SK-N-SH (cell line): ENCODE measurements at regions not wholly inside any gene's neighbourhood (a gene's known extent, or its start where the extent isn't known, plus 50 kb on each side); places are given as distances from the start of the nearest gene placed in this dataset.

Experiments
- CTCF ChIA-PET: fragments of 300-600, 350-600 bp; formaldehyde crosslinking; extraction: SDS; loops from one replicate; lab custom pipeline; 2021; lab: Yijun Ruan, JAX
- POLR2A ChIA-PET: fragments of 350-600 bp; sonication (Branson Sonifier 250); formaldehyde crosslinking; extraction: SDS; loops from one replicate; lab custom pipeline; 2020; ENCODE audit warnings: antibody characterized with exemption, inconsistent platforms; lab: Yijun Ruan, JAX
- DNase-seq: peaks from one replicate; pipeline ENCODE4 v3.0.0; 2012
- H2AFZ ChIP-seq: fragments of 200-600 bp; sonication (generic); 2 replicates; pipeline ENCODE4 v1.8.1; 2016; ENCODE audit warnings: antibody characterized with exemption, mild to moderate bottlenecking, low read depth
- H3F3A ChIP-seq: fragments of 200-600 bp; sonication (generic); replicated peaks from 2 replicates; pipeline ENCODE3; 2016; ENCODE audit warnings: antibody characterized with exemption, mild to moderate bottlenecking; ENCODE audit not compliant: insufficient read depth
- H3K27ac ChIP-seq, 2 experiments: fragments of 200-500 bp in 1 of 2; fragments of 200-600 bp in 1 of 2; sonication (Bioruptor generic) in 1 of 2; sonication (generic), shearing (Covaris generic) in 1 of 2; 2 replicates each; pipeline versions ENCODE4 v1.5.1 to v1.6.1; 2014 to 2016; ENCODE audit warnings: low read depth in 2 of 2, inconsistent platforms in 1 of 2, low read length in 1 of 2, mild to moderate bottlenecking in 1 of 2, mixed read lengths in 1 of 2
- H3K27me3 ChIP-seq: fragments of 200-600 bp; sonication (generic), shearing (Covaris generic); 2 replicates; pipeline ENCODE4 v1.6.1; 2016; ENCODE audit warnings: mixed run types; ENCODE audit not compliant: insufficient read depth
- H3K36me3 ChIP-seq, 2 experiments: fragments of 200-500 bp in 1 of 2; fragments of 200-600 bp in 1 of 2; sonication (Bioruptor generic) in 1 of 2; sonication (generic) in 1 of 2; replicated peaks in 1 of 2; 2 replicates each; pipeline versions ENCODE3 to v1.5.1; 2014 to 2016; ENCODE audit warnings: low read length in 1 of 2, mild to moderate bottlenecking in 1 of 2; ENCODE audit not compliant: insufficient read depth in 2 of 2, control insufficient read depth in 1 of 2
- H3K4me1 ChIP-seq, 2 experiments: fragments of 200-500 bp in 1 of 2; fragments of 200-600 bp in 1 of 2; sonication (Bioruptor generic) in 1 of 2; sonication (generic), shearing (Covaris generic) in 1 of 2; 2 replicates each; pipeline versions ENCODE4 v1.5.1 to v1.6.1; 2014 to 2016; ENCODE audit warnings: low read depth in 1 of 2, low read length in 1 of 2, mixed run types in 1 of 2; ENCODE audit not compliant: insufficient read depth in 2 of 2, control insufficient read depth in 1 of 2
- H3K4me2 ChIP-seq: fragments of 200-600 bp; sonication (generic), shearing (Covaris generic); 2 replicates; pipeline ENCODE4 v1.6.1; 2017; ENCODE audit warnings: mixed run types
- H3K4me3 ChIP-seq, 2 experiments: fragments of 200-500 bp in 1 of 2; fragments of 200-600 bp in 1 of 2; sonication (Bioruptor generic) in 1 of 2; sonication (generic), shearing (Covaris generic) in 1 of 2; 2 replicates each; pipeline versions ENCODE4 v1.5.1 to v1.8.1; 2014 to 2016; ENCODE audit warnings: low read depth in 2 of 2, inconsistent platforms in 1 of 2, low read length in 1 of 2, mild to moderate bottlenecking in 1 of 2, mixed read lengths in 1 of 2, moderate library complexity in 1 of 2
- H3K79me2 ChIP-seq: fragments of 200-600 bp; sonication (generic); 2 replicates; pipeline ENCODE4 v1.8.1; 2017; ENCODE audit warnings: mild to moderate bottlenecking; ENCODE audit not compliant: insufficient read depth
- H3K9ac ChIP-seq: fragments of 200-600 bp; sonication (generic); 2 replicates; pipeline ENCODE4 v1.6.1; 2017; ENCODE audit warnings: mixed run types
- H3K9me2 ChIP-seq: fragments of 200-600 bp; sonication (generic); 2 replicates; pipeline ENCODE4 v1.6.1; 2017; ENCODE audit warnings: mixed run types
- H3K9me3 ChIP-seq: fragments of 200-600 bp; sonication (generic); 2 replicates; pipeline ENCODE4 v1.6.1; 2017; ENCODE audit warnings: mixed run types, mild to moderate bottlenecking, moderate library complexity
- H4K20me1 ChIP-seq: fragments of 200-600 bp; sonication (generic); 2 replicates; pipeline ENCODE4 v1.6.1; 2017; ENCODE audit warnings: mild to moderate bottlenecking, mixed run types; ENCODE audit not compliant: insufficient read depth
- ELF1 ChIP-seq: IDR thresholded peaks from 2 replicates; pipeline ENCODE4 v1.4.0; 2012
- FOXJ3 ChIP-seq: sonication (generic); formaldehyde crosslinking; IDR thresholded peaks from 2 replicates; pipeline ENCODE4 v1.5.1; 2020; ENCODE audit warnings: mild to moderate bottlenecking, missing genetic modification reagents
- FOXM1 ChIP-seq: IDR thresholded peaks from 2 replicates; pipeline ENCODE4 v1.4.0; 2012; ENCODE audit warnings: low read depth, mild to moderate bottlenecking
- IRF3 ChIP-seq: fragments of 150-350 bp; IDR thresholded peaks from 2 replicates; pipeline ENCODE4 v1.6.1; 2016; ENCODE audit warnings: mild to moderate bottlenecking, low read depth, low read length
- MXI1 ChIP-seq: IDR thresholded peaks from 2 replicates; pipeline ENCODE4 v1.6.1; 2012; ENCODE audit warnings: mild to moderate bottlenecking, low read depth, low read length, improper control_type of control experiment
- NFIC ChIP-seq: IDR thresholded peaks from 2 replicates; pipeline ENCODE4 v1.4.0; 2012; ENCODE audit warnings: borderline replicate concordance
- NRF1 ChIP-seq: IDR thresholded peaks from 2 replicates; pipeline ENCODE4 v1.6.1; 2012; ENCODE audit warnings: low read depth, mild to moderate bottlenecking, low read length
- PBX3 ChIP-seq: IDR thresholded peaks from 2 replicates; pipeline ENCODE4; 2012
- POLR2AphosphoS5 ChIP-seq: IDR thresholded peaks from 2 replicates; pipeline ENCODE4 v1.6.1; 2012; ENCODE audit warnings: low read depth, low read length
- RAD21 ChIP-seq: IDR thresholded peaks from 2 replicates; pipeline ENCODE4 v1.6.1; 2012; ENCODE audit warnings: mild to moderate bottlenecking, low read length
- RCOR1 ChIP-seq: fragments of 150-350 bp; IDR thresholded peaks from 2 replicates; pipeline ENCODE4 v1.6.1; 2017; ENCODE audit warnings: antibody characterized with exemption, low read length
- REST ChIP-seq: IDR thresholded peaks from 2 replicates; pipeline ENCODE4 v1.6.1; 2012; ENCODE audit warnings: mild to moderate bottlenecking, low read depth, low read length, moderate library complexity
- SIN3A ChIP-seq: IDR thresholded peaks from 2 replicates; pipeline ENCODE4 v1.6.1; 2012; ENCODE audit warnings: low read depth, mild to moderate bottlenecking, low read length, moderate library complexity, borderline replicate concordance
- TCF12 ChIP-seq: IDR thresholded peaks from 2 replicates; pipeline ENCODE4 v1.4.0; 2012
- USF2 ChIP-seq: fragments of 150-350 bp; IDR thresholded peaks from 2 replicates; pipeline ENCODE4 v1.6.1; 2017; ENCODE audit warnings: antibody characterized with exemption, low read length, low read depth, borderline replicate concordance
- YY1 ChIP-seq: IDR thresholded peaks from 2 replicates; pipeline ENCODE4 v1.4.0; 2012; ENCODE audit warnings: low read depth, mild to moderate bottlenecking
- WGBS: methylation state at CpG from one replicate; pipeline ENCODE4 v1.1.6; 2017; ENCODE audit warnings: low lambda C conversion rate; 5-methylcytosine and 5-hydroxymethylcytosine counted together
- TF ChIP-seq, protein P1 (sequence below): IDR thresholded peaks from 2 replicates; pipeline ENCODE4 v1.4.0; 2012; ENCODE audit warnings: low read depth, borderline replicate concordance
- TF ChIP-seq, protein P2 (sequence below): fragments of 200-600 bp; sonication (generic); IDR thresholded peaks from 2 replicates; pipeline ENCODE4 v1.6.1; 2017; ENCODE audit warnings: antibody characterized with exemption, mild to moderate bottlenecking, moderate library complexity
- TF ChIP-seq, protein P3 (sequence below): IDR thresholded peaks from 2 replicates; pipeline ENCODE4 v1.4.0; 2012; ENCODE audit warnings: low read depth

DNA sequence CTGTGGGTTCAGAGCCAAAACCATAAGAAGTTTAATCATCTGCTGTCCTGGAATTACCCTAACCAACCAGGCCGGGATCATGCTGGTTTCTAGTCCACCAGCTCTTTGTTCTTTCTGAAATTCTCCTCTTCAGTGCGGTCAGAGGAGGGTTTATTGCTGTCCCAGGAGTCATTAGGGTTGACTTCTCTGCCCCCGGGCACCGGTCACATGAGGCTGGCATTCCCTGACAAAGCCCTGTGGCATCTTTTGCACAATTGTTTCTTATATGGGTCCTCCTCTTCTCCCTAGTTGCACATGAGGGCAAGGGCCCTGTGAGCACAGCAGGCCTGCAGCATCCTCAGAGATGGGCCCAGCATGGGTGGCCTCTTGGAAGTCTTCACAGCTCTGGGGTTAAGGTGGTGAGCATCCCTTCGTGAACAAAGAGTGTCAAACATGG, 243.9 kb downstream of the IRF8 start:
- H3K9ac ChIP-seq: no peak overlapping the region
- H3K4me2 ChIP-seq: no peak overlapping the region
- H4K20me1 ChIP-seq: no peaks in the 10 kb centered on the region
- H3F3A ChIP-seq: no peaks in the 10 kb centered on the region
- ChIA-PET CTCF (no interaction called here), POLR2A (no interaction called here)
- H3K27ac ChIP-seq: no peak overlapping the region
- H3K27me3 ChIP-seq: peaks cover 24% of the 10 kb centered on the region
- no peak for DNase-seq
- TF ChIP-seq USF2: no peak
- no peak for TF ChIP-seq POLR2AphosphoS5
- TF ChIP-seq FOXJ3: no peak
- TF ChIP-seq REST: no peak
- TF ChIP-seq ELF1: no peak
- no peak for TF ChIP-seq NRF1
- no peak for TF ChIP-seq FOXM1
- no peak for TF ChIP-seq RCOR1
- TF ChIP-seq, protein P1, sequence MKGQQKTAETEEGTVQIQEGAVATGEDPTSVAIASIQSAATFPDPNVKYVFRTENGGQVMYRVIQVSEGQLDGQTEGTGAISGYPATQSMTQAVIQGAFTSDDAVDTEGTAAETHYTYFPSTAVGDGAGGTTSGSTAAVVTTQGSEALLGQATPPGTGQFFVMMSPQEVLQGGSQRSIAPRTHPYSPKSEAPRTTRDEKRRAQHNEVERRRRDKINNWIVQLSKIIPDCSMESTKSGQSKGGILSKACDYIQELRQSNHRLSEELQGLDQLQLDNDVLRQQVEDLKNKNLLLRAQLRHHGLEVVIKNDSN: no peak
- no peak overlapping the region for H2AFZ ChIP-seq
- WGBS: 9% methylated on average over 5 of the region's 5 CpGs
- H3K4me3 ChIP-seq: no peak overlapping the region
- no peaks in the 10 kb centered on the region for H3K36me3 ChIP-seq
- no peaks in the 10 kb centered on the region for H3K4me1 ChIP-seq
- no peaks in the 10 kb centered on the region for H3K79me2 ChIP-seq
- no peaks in the 10 kb centered on the region for H3K9me2 ChIP-seq
- no peaks in the 10 kb centered on the region for H3K9me3 ChIP-seq

- WGBS: 0% methylated on average over 4 of the region's 4 CpGs
- no peak overlapping the region for H3K4me3 ChIP-seq
- no peak for DNase-seq
- H3K9me3 ChIP-seq: no peaks in the 10 kb centered on the region
- ChIA-PET POLR2A (no interaction called here), CTCF (no interaction called here)
- H3K79me2 ChIP-seq: no peaks in the 10 kb centered on the region
- no peak overlapping the region for H2AFZ ChIP-seq
- no peaks in the 10 kb centered on the region for H4K20me1 ChIP-seq
- H3F3A ChIP-seq: no peaks in the 10 kb centered on the region
- no peak overlapping the region for H3K4me2 ChIP-seq
- no peaks in the 10 kb centered on the region for H3K4me1 ChIP-seq
- H3K9ac ChIP-seq: no peak overlapping the region
- peaks cover 16% of the 10 kb centered on the region for H3K27me3 ChIP-seq
- H3K27ac ChIP-seq: no peak overlapping the region
- no peaks in the 10 kb centered on the region for H3K36me3 ChIP-seq
- H3K9me2 ChIP-seq: no peaks in the 10 kb centered on the region
- TF ChIP-seq, protein P2, sequence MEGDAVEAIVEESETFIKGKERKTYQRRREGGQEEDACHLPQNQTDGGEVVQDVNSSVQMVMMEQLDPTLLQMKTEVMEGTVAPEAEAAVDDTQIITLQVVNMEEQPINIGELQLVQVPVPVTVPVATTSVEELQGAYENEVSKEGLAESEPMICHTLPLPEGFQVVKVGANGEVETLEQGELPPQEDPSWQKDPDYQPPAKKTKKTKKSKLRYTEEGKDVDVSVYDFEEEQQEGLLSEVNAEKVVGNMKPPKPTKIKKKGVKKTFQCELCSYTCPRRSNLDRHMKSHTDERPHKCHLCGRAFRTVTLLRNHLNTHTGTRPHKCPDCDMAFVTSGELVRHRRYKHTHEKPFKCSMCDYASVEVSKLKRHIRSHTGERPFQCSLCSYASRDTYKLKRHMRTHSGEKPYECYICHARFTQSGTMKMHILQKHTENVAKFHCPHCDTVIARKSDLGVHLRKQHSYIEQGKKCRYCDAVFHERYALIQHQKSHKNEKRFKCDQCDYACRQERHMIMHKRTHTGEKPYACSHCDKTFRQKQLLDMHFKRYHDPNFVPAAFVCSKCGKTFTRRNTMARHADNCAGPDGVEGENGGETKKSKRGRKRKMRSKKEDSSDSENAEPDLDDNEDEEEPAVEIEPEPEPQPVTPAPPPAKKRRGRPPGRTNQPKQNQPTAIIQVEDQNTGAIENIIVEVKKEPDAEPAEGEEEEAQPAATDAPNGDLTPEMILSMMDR: no peak
- TF ChIP-seq TCF12 (no peak), IRF3 (no peak), USF2 (no peak), PBX3 (no peak), MXI1 (no peak), RAD21 (no peak), SIN3A (no peak), NFIC (no peak), YY1 (no peak)
- TF ChIP-seq, protein P3, sequence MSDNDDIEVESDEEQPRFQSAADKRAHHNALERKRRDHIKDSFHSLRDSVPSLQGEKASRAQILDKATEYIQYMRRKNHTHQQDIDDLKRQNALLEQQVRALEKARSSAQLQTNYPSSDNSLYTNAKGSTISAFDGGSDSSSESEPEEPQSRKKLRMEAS: no peak
Observed at GRCh38 chr16:86143666-86144065, 244.7 kb downstream of the IRF8 start.
